B cell (primary cell): ENCODE measurements at regions not wholly inside any gene's neighbourhood (a gene's known extent, or its start where the extent isn't known, plus 50 kb on each side); places are given as distances from the start of the nearest gene placed in this dataset.

Experiments used
- CTCF ChIP-seq: fragments of 200-600 bp; IDR thresholded peaks from one replicate; pipeline ENCODE4 v1.8.0; 2022; ENCODE audit warnings: antibody characterized with exemption, mild to moderate bottlenecking
- EZH2 ChIP-seq: IDR thresholded peaks from 2 replicates; pipeline ENCODE4 v1.6.1; 2012; ENCODE audit warnings: borderline replicate concordance, low read depth, mild to moderate bottlenecking, moderate library complexity, low read length; ENCODE audit not compliant: insufficient read depth, poor library complexity, severe bottlenecking

GRCh38 chr12:33832900-33833299 lies 189.4 kb upstream of the ALG10 start:
- no peak for TF ChIP-seq CTCF
- no peak for TF ChIP-seq EZH2
